K562 (cell line): ENCODE measurements at regions not wholly inside any gene's neighbourhood (a gene's known extent, or its start where the extent isn't known, plus 50 kb on each side); places are given as distances from the start of the nearest gene placed in this dataset.

Experiments
- CREB1 ChIP-seq, 2 experiments: sonication (generic) in 1 of 2; formaldehyde crosslinking in 1 of 2; IDR thresholded peaks; 2 replicates each; pipeline versions ENCODE4 v1.6.1 to v1.8.0; 2012 to 2022; ENCODE audit warnings: inconsistent platforms in 1 of 2, mild to moderate bottlenecking in 1 of 2, missing genetic modification reagents in 1 of 2, moderate library complexity in 1 of 2
- CUX1 ChIP-seq: fragments of 200-800 bp; sonication (Bioruptor generic); IDR thresholded peaks from 2 replicates; pipeline ENCODE4 v1.6.1; 2016; ENCODE audit warnings: missing genetic modification characterization, missing compliant biosample characterization
- DLX4 ChIP-seq: fragments of 250-450 bp; sonication (Bioruptor Pico); IDR thresholded peaks from 2 replicates; pipeline ENCODE4 v1.6.1; 2021; ENCODE audit warnings: mild to moderate bottlenecking
- ELF4 ChIP-seq: fragments of 450-650 bp; formaldehyde crosslinking; IDR thresholded peaks from 2 replicates; pipeline ENCODE4 v1.4.0; 2022; ENCODE audit warnings: missing genetic modification characterization
- ETV5 ChIP-seq: sonication (generic); formaldehyde crosslinking; IDR thresholded peaks from 2 replicates; pipeline ENCODE4 v1.4.0; 2020; ENCODE audit warnings: low read depth, mild to moderate bottlenecking, missing genetic modification reagents
- FOXA3 ChIP-seq, 2 experiments: fragments of 450-650 bp in 1 of 2; sonication (generic) in 1 of 2; formaldehyde crosslinking; IDR thresholded peaks in 1 of 2; conservative IDR thresholded peaks in 1 of 2; 2 replicates each; pipeline versions ENCODE4 v1.4.0 to v1.8.0; 2020 to 2022; ENCODE audit warnings: mild to moderate bottlenecking in 2 of 2, missing genetic modification reagents in 1 of 2
- JUND ChIP-seq, 2 experiments: IDR thresholded peaks; 2 replicates in 1 of 2; 3 replicates in 1 of 2; pipeline ENCODE4 v1.6.1; 2011; ENCODE audit warnings: borderline replicate concordance in 2 of 2, low read depth in 2 of 2, low read length in 2 of 2, improper control_type of control experiment in 1 of 2, missing biosample characterization in 1 of 2, missing genetic modification characterization in 1 of 2, missing genetic modification reagents in 1 of 2
- NELFE ChIP-seq: IDR thresholded peaks from 2 replicates; pipeline ENCODE4 v1.6.1; 2011; ENCODE audit warnings: mild to moderate bottlenecking; ENCODE audit not compliant: insufficient read depth, insufficient read length
- NFXL1 ChIP-seq: fragments of 450-650 bp; formaldehyde crosslinking; IDR thresholded peaks from 2 replicates; pipeline ENCODE4 v1.4.0; 2021; ENCODE audit warnings: mild to moderate bottlenecking
- TAF15 ChIP-seq: fragments of 200-400 bp; formaldehyde crosslinking; IDR thresholded peaks from 2 replicates; pipeline ENCODE4 v1.6.1; 2017; ENCODE audit warnings: mild to moderate bottlenecking, low read depth, low read length, moderate library complexity
- ZFP30 ChIP-seq: fragments of 250-450 bp; sonication (Bioruptor Pico); IDR thresholded peaks from 2 replicates; pipeline ENCODE4 v1.8.0; 2022; ENCODE audit warnings: moderate library complexity, mild to moderate bottlenecking, inconsistent platforms, borderline replicate concordance
- ZNF384 ChIP-seq: IDR thresholded peaks from 2 replicates; pipeline ENCODE4 v1.6.1; 2012; ENCODE audit warnings: low read depth, low read length, improper control_type of control experiment
- ZNF589 ChIP-seq: fragments of 200-800 bp; sonication (Bioruptor generic); IDR thresholded peaks from 2 replicates; pipeline ENCODE4 v1.6.1; 2016; ENCODE audit warnings: low read depth, missing genetic modification characterization, missing compliant biosample characterization
- TF ChIP-seq, protein P1 (sequence below), 3 experiments: fragments of 200-800 bp in 1 of 3; fragments of 250-450 bp in 1 of 3; fragments of 450-650 bp in 1 of 3; sonication (Bioruptor Pico) in 1 of 3; sonication (Bioruptor generic) in 1 of 3; formaldehyde crosslinking in 1 of 3; IDR thresholded peaks; 2 replicates each; pipeline versions ENCODE4 v1.6.1 to v1.8.0; 2016 to 2022; ENCODE audit warnings: mild to moderate bottlenecking in 2 of 3, missing genetic modification characterization in 2 of 3, missing compliant biosample characterization in 1 of 3, moderate library complexity in 1 of 3

DNA sequence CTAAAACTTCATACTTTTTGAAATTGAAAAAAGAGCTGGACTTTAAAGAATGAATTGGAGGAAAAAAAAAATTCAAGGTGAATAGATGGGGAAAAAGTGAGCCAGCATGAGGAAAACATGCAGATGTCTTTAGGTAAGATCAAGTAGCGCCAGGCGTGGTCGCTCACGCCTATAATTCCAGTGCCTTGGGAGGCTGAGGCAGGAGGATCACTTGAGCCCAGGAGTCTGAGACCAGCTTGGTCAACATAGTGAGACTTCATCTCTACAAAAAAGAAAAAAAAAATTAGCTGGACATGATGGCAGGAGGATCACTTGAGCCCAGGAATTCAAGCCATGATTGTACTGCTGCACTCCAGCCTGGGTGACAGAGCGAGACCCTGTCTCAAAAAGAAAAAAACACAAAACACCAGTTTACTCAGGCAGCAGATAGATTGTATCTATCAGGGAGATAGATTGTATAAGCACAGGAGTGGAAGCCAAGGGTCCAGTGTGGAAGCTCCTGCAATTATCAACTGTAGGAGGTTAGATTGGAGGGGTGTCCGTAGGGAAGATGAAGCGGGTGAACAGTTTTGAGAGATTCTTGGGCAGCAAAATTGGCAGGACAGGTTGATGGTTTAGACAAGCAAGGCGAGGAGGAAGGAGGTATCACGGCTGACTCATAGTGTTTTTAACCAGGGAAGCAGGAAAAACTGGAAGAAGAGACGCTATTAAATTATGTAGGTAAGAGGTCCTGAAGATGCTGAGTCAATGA, 97.6 kb upstream of the ZNF217 start (continued):
- no peak for TF ChIP-seq ELF4 (CRISPR knock-in tag)
- no peak for TF ChIP-seq ETV5 (CRISPR knock-in tag)
- TF ChIP-seq NFXL1 (CRISPR knock-in tag): no peak
- TF ChIP-seq ZFP30: no peak
- no peak for TF ChIP-seq TAF15
- TF ChIP-seq, protein P1, sequence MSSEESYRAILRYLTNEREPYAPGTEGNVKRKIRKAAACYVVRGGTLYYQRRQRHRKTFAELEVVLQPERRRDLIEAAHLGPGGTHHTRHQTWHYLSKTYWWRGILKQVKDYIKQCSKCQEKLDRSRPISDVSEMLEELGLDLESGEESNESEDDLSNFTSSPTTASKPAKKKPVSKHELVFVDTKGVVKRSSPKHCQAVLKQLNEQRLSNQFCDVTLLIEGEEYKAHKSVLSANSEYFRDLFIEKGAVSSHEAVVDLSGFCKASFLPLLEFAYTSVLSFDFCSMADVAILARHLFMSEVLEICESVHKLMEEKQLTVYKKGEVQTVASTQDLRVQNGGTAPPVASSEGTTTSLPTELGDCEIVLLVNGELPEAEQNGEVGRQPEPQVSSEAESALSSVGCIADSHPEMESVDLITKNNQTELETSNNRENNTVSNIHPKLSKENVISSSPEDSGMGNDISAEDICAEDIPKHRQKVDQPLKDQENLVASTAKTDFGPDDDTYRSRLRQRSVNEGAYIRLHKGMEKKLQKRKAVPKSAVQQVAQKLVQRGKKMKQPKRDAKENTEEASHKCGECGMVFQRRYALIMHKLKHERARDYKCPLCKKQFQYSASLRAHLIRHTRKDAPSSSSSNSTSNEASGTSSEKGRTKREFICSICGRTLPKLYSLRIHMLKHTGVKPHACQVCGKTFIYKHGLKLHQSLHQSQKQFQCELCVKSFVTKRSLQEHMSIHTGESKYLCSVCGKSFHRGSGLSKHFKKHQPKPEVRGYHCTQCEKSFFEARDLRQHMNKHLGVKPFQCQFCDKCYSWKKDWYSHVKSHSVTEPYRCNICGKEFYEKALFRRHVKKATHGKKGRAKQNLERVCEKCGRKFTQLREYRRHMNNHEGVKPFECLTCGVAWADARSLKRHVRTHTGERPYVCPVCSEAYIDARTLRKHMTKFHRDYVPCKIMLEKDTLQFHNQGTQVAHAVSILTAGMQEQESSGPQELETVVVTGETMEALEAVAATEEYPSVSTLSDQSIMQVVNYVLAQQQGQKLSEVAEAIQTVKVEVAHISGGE (CRISPR knock-in tag; IDR thresholded peaks at IDR 0.05): peak in 1 of 3 experiments; percentile 85; a peak in 2 of 6 replicates
- 0 out of 2 replicates have a peak, but pooled peaks have one; percentile 47 for TF ChIP-seq CUX1
- TF ChIP-seq DLX4 (CRISPR knock-in tag): no peak
- TF ChIP-seq ZNF384: no peak
- no peak for TF ChIP-seq FOXA3 (CRISPR knock-in tag; conservative IDR thresholded peaks at IDR 0.05 in 1 of 2, IDR thresholded peaks at IDR 0.05 in 1 of 2)
- no peak for TF ChIP-seq CREB1 (IDR thresholded peaks at IDR 0.05)
- no peak for TF ChIP-seq CREB1 (CRISPR knock-in tag; IDR thresholded peaks at IDR 0.05)
- no peak for TF ChIP-seq ZNF589 (CRISPR knock-in tag)
- no peak for TF ChIP-seq NELFE
- TF ChIP-seq JUND (IDR thresholded peaks at IDR 0.05; ENCODE audit: borderline replicate concordance, low read depth, low read length): no peak
- no peak for TF ChIP-seq JUND (tag; IDR thresholded peaks at IDR 0.05; ENCODE audit: borderline replicate concordance, low read depth, low read length)
